Bronchial epithelial cell (primary cell): ENCODE measurements at regions not wholly inside any gene's neighbourhood (a gene's known extent, or its start where the extent isn't known, plus 50 kb on each side); places are given as distances from the start of the nearest gene placed in this dataset.
"Not testable (repeated sequence)": the region's sequence is repeated elsewhere in the genome, so short reads cannot be mapped to it uniquely, and the experiment has no call there.

Source experiments
- DNase-seq: peaks from one replicate; pipeline ENCODE4 v3.0.0-alpha.2; 2010; ENCODE audit warnings: low read depth
- FAIRE-seq: peaks from 2 replicates; lab custom pipeline; 2011; peaks lifted over from hg19 to GRCh38; lab: Jason Lieb, UNC
- H3K27me3 ChIP-seq: 2 replicates; pipeline ENCODE4 v1.5.1; 2011; ENCODE audit warnings: low read length; ENCODE audit not compliant: control insufficient read depth, insufficient read depth
- H3K36me3 ChIP-seq: 2 replicates; pipeline ENCODE4 v1.5.1; 2011; ENCODE audit warnings: low read length; ENCODE audit not compliant: control insufficient read depth, insufficient read depth
- H3K4me3 ChIP-seq: 2 replicates; pipeline ENCODE4 v1.5.1; 2011; ENCODE audit warnings: mild to moderate bottlenecking, low read depth, low read length, control low read depth

GRCh38 chr2:89938756-89939155 is 1247.3 kb downstream of the RPIA start:
- FAIRE-seq = peak; percentile 93

GRCh38 chr2:89944267-89944666 is 1252.8 kb downstream of the RPIA start:
- H3K36me3 ChIP-seq, H3K27me3 ChIP-seq, DNase-seq, FAIRE-seq, H3K4me3 ChIP-seq: not testable (repeated sequence)

More at GRCh38 chr2:89938756-89939155, 1247.3 kb downstream of the RPIA start:
- not testable (repeated sequence) for H3K4me3 ChIP-seq, H3K27me3 ChIP-seq, DNase-seq, H3K36me3 ChIP-seq

- not testable (repeated sequence) for DNase-seq, H3K4me3 ChIP-seq, H3K27me3 ChIP-seq, H3K36me3 ChIP-seq
- peak; percentile 72 for FAIRE-seq
Measured at GRCh38 chr2:89945004-89945616, 1253.6 kb downstream of the RPIA start.

GRCh38 chr2:89947208-89947815 is 1255.8 kb downstream of the RPIA start:
- H3K4me3 ChIP-seq, FAIRE-seq, H3K36me3 ChIP-seq, DNase-seq, H3K27me3 ChIP-seq: not testable (repeated sequence)

- H3K4me3 ChIP-seq, H3K36me3 ChIP-seq, FAIRE-seq, H3K27me3 ChIP-seq, DNase-seq: not testable (repeated sequence)
Measured at GRCh38 chr2:89948102-89948501, 1256.6 kb downstream of the RPIA start.

- not testable (repeated sequence) for H3K4me3 ChIP-seq, DNase-seq, H3K27me3 ChIP-seq, H3K36me3 ChIP-seq
- FAIRE-seq = peak; percentile 68
Measured at GRCh38 chr2:89950807-89951206, 1259.3 kb downstream of the RPIA start.

GRCh38 chr2:89957236-89957635 is 1265.8 kb downstream of the RPIA start:
- FAIRE-seq = peak; percentile 99
- H3K27me3 ChIP-seq, DNase-seq, H3K36me3 ChIP-seq, H3K4me3 ChIP-seq: not testable (repeated sequence)

- not testable (repeated sequence) for H3K27me3 ChIP-seq, H3K36me3 ChIP-seq, DNase-seq, H3K4me3 ChIP-seq, FAIRE-seq
Measured at GRCh38 chr2:89959729-89960378, 1268.4 kb downstream of the RPIA start.

- DNase-seq, H3K27me3 ChIP-seq, H3K36me3 ChIP-seq, H3K4me3 ChIP-seq: not testable (repeated sequence)
- peak; percentile 92 for FAIRE-seq
Measured at GRCh38 chr2:89960570-89960969, 1269.1 kb downstream of the RPIA start.

GRCh38 chr2:89968567-89968966 is 1277.1 kb downstream of the RPIA start:
- not testable (repeated sequence) for H3K4me3 ChIP-seq, DNase-seq, H3K36me3 ChIP-seq, H3K27me3 ChIP-seq
- peak; percentile 55 for FAIRE-seq

- not testable (repeated sequence) for H3K36me3 ChIP-seq, H3K27me3 ChIP-seq, DNase-seq, H3K4me3 ChIP-seq
- FAIRE-seq = peak; percentile 55
Measured at GRCh38 chr2:89969190-89969589, 1277.7 kb downstream of the RPIA start.

- DNase-seq = peak; percentile 11
- FAIRE-seq = peak; percentile 93
- H3K27me3 ChIP-seq, H3K36me3 ChIP-seq, H3K4me3 ChIP-seq: not testable (repeated sequence)
Measured at GRCh38 chr2:89973849-89974248, 1282.4 kb downstream of the RPIA start.

GRCh38 chr2:89979826-89980537 is 1288.5 kb downstream of the RPIA start:
- not testable (repeated sequence) for DNase-seq, H3K27me3 ChIP-seq, H3K36me3 ChIP-seq, H3K4me3 ChIP-seq
- FAIRE-seq = peak; percentile 86

- not testable (repeated sequence) for H3K27me3 ChIP-seq, H3K36me3 ChIP-seq, FAIRE-seq, DNase-seq, H3K4me3 ChIP-seq
Measured at GRCh38 chr2:89982246-89982645, 1290.8 kb downstream of the RPIA start.
